ENCODE measurements at regions not wholly inside any gene's neighbourhood (a gene's known extent, or its start where the extent isn't known, plus 50 kb on each side); places are given as distances from the start of the nearest gene placed in this dataset.

- no peaks in the 10 kb centered on the region for H3K27me3 ChIP-seq (ENCODE audit: control insufficient read depth, insufficient read depth, low read length)
- H3K4me1 ChIP-seq (ENCODE audit: control insufficient read depth in 2 of 3, insufficient read depth in 2 of 3, low read depth in 1 of 3, low read length in 3 of 3) = no peaks in the 10 kb centered on the region
- FAIRE-seq (no peak), DNase-seq (no peak)
- H3K9me3 ChIP-seq (ENCODE audit: control insufficient read depth in 2 of 3, insufficient read depth in 1 of 3, low read length in 3 of 3) = peaks cover 1 to 15% (median 2%) of the 10 kb centered on the region in 3 donors
- H3K4me3 ChIP-seq (ENCODE audit: low read length in 3 of 3) = no peak overlapping the region
- intact Hi-C loops (cut with DNase I) = no loop called here
- no peaks in the 10 kb centered on the region for H3K36me3 ChIP-seq (ENCODE audit: control insufficient read depth in 2 of 3, insufficient read depth in 3 of 3, low read length in 3 of 3)
- TF ChIP-seq, protein P1, sequence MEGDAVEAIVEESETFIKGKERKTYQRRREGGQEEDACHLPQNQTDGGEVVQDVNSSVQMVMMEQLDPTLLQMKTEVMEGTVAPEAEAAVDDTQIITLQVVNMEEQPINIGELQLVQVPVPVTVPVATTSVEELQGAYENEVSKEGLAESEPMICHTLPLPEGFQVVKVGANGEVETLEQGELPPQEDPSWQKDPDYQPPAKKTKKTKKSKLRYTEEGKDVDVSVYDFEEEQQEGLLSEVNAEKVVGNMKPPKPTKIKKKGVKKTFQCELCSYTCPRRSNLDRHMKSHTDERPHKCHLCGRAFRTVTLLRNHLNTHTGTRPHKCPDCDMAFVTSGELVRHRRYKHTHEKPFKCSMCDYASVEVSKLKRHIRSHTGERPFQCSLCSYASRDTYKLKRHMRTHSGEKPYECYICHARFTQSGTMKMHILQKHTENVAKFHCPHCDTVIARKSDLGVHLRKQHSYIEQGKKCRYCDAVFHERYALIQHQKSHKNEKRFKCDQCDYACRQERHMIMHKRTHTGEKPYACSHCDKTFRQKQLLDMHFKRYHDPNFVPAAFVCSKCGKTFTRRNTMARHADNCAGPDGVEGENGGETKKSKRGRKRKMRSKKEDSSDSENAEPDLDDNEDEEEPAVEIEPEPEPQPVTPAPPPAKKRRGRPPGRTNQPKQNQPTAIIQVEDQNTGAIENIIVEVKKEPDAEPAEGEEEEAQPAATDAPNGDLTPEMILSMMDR (IDR thresholded peaks at IDR 0.05; ENCODE audit: borderline replicate concordance, extremely low read depth, insufficient read depth) = no peak
- no peak overlapping the region for H3K9ac ChIP-seq (ENCODE audit: low read length in 3 of 3)
- no peak overlapping the region for H3K27ac ChIP-seq (ENCODE audit: low read depth in 2 of 2, low read length in 2 of 2)
Measured at GRCh38 chr6:148087659-148088058, 255.0 kb upstream of the SASH1 start.

DNA sequence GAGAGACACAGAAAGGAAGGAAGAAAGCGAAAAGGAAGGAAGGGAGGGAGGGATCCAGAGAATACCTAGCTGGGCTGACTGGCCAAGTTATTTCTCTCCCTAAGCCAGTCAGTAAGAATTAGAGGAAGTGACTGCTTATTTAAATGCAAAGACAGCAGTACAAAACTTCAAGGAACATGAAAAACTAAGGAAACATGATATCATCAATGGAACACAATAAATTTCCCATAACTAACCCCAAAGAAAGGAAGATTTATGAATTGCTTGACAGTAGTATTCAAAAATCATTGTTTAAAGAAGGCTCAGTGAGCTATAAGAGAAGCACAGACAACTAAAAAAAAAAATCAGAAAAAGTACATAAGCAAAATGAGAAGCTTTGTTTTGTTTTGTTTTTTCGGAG is 252.3 kb upstream of the SASH1 start:
- H3K9me3 ChIP-seq (ENCODE audit: control insufficient read depth in 2 of 3, insufficient read depth in 1 of 3, low read length in 3 of 3) = peaks cover 1 to 15% (median 2%) of the 10 kb centered on the region in 3 donors
- FAIRE-seq (no peak), DNase-seq (no peak)
- no peak overlapping the region for H3K27ac ChIP-seq (ENCODE audit: low read depth in 2 of 2, low read length in 2 of 2)
- H3K4me3 ChIP-seq (ENCODE audit: low read length in 3 of 3) = no peak overlapping the region
- TF ChIP-seq, protein P1 (IDR thresholded peaks at IDR 0.05; ENCODE audit: borderline replicate concordance, extremely low read depth, insufficient read depth) = no peak
- H3K4me1 ChIP-seq (ENCODE audit: control insufficient read depth in 2 of 3, insufficient read depth in 2 of 3, low read depth in 1 of 3, low read length in 3 of 3) = no peaks in the 10 kb centered on the region
- intact Hi-C loops (cut with DNase I) = no loop called here
- no peaks in the 10 kb centered on the region for H3K36me3 ChIP-seq (ENCODE audit: control insufficient read depth in 2 of 3, insufficient read depth in 3 of 3, low read length in 3 of 3)
- H3K27me3 ChIP-seq (ENCODE audit: control insufficient read depth, insufficient read depth, low read length) = no peaks in the 10 kb centered on the region
- no peak overlapping the region for H3K9ac ChIP-seq (ENCODE audit: low read length in 3 of 3)

- H3K9ac ChIP-seq (ENCODE audit: low read length in 3 of 3) = no peak overlapping the region
- peaks cover 1 to 15% (median 2%) of the 10 kb centered on the region in 3 donors for H3K9me3 ChIP-seq (ENCODE audit: control insufficient read depth in 2 of 3, insufficient read depth in 1 of 3, low read length in 3 of 3)
- intact Hi-C loops (cut with DNase I) = no loop called here
- H3K4me1 ChIP-seq (ENCODE audit: control insufficient read depth in 2 of 3, insufficient read depth in 2 of 3, low read depth in 1 of 3, low read length in 3 of 3) = no peaks in the 10 kb centered on the region
- no peaks in the 10 kb centered on the region for H3K27me3 ChIP-seq (ENCODE audit: control insufficient read depth, insufficient read depth, low read length)
- FAIRE-seq (no peak), DNase-seq (no peak)
- H3K4me3 ChIP-seq (ENCODE audit: low read length in 3 of 3) = no peak overlapping the region
- no peaks in the 10 kb centered on the region for H3K36me3 ChIP-seq (ENCODE audit: control insufficient read depth in 2 of 3, insufficient read depth in 3 of 3, low read length in 3 of 3)
- no peak overlapping the region for H3K27ac ChIP-seq (ENCODE audit: low read depth in 2 of 2, low read length in 2 of 2)
- TF ChIP-seq, protein P1 (IDR thresholded peaks at IDR 0.05; ENCODE audit: borderline replicate concordance, extremely low read depth, insufficient read depth) = no peak
Measured at GRCh38 chr6:148091394-148091793, 251.2 kb upstream of the SASH1 start.

- Histone ChIP-seq H3K4me1 (ENCODE audit: control insufficient read depth in 2 of 3, insufficient read depth in 2 of 3, low read depth in 1 of 3, low read length in 3 of 3) (no peaks in the 10 kb centered on the region), H3K27me3 (ENCODE audit: control insufficient read depth, insufficient read depth, low read length) (no peaks in the 10 kb centered on the region), H3K9me3 (ENCODE audit: control insufficient read depth in 2 of 3, insufficient read depth in 1 of 3, low read length in 3 of 3) (no peaks in the 10 kb centered on the region), H3K9ac (ENCODE audit: low read length in 3 of 3) (no peak overlapping the region), H3K4me3 (ENCODE audit: low read length in 3 of 3) (peak overlapping the region in 2 of 3 donors; percentile 23 to 33), H3K27ac (ENCODE audit: low read depth in 2 of 2, low read length in 2 of 2) (no peak overlapping the region), H3K36me3 (ENCODE audit: control insufficient read depth in 2 of 3, insufficient read depth in 3 of 3, low read length in 3 of 3) (no peaks in the 10 kb centered on the region)
- no peak for DNase-seq
- TF ChIP-seq, protein P1 (IDR thresholded peaks at IDR 0.05; ENCODE audit: borderline replicate concordance, extremely low read depth, insufficient read depth) = no peak
- no peak for FAIRE-seq
- intact Hi-C loops (cut with DNase I) = no loop called here
Measured at GRCh38 chr6:148103436-148103835, 239.2 kb upstream of the SASH1 start.

Measured in kidney (tissue), 13 donors.